GM12865 (cell line): ENCODE measurements at regions not wholly inside any gene's neighbourhood (a gene's known extent, or its start where the extent isn't known, plus 50 kb on each side); places are given as distances from the start of the nearest gene placed in this dataset.

Experiments
- DNase-seq: peaks from one replicate; pipeline ENCODE4 v3.0.0; 2010; ENCODE audit warnings: low read depth
- H3K4me3 ChIP-seq: 2 replicates; pipeline ENCODE4 v1.5.1; 2011; ENCODE audit warnings: mild to moderate bottlenecking, low read depth, low read length, control low read depth
- TF ChIP-seq, protein P1 (sequence below): IDR thresholded peaks from 2 replicates; pipeline ENCODE4 v1.5.1; 2011; ENCODE audit warnings: low read length, control low read depth, low read depth, inconsistent platforms; ENCODE audit not compliant: insufficient read depth; ENCODE audit errors: missing control alignments

DNA sequence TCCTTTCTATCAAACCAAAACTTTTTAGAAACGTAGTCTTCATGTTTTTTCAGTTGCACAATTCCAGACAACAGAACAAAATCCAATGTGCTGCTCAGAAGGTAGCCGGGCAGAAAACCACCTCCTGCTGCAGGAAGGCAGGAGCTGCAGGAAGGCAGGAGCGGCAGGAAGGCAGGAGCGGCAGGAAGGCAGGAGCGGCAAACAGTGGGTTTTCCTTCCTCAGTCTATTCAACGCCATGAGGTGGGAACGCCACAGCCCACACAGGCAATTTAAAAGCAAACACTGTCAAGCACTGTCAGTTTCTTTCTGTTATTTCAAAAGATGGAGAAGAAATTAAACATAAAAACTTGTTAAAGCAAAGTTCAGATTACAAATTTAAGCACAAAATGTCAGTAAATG lies 601.2 kb upstream of the SALL3 start:
- DNase-seq: no peak
- TF ChIP-seq, protein P1, sequence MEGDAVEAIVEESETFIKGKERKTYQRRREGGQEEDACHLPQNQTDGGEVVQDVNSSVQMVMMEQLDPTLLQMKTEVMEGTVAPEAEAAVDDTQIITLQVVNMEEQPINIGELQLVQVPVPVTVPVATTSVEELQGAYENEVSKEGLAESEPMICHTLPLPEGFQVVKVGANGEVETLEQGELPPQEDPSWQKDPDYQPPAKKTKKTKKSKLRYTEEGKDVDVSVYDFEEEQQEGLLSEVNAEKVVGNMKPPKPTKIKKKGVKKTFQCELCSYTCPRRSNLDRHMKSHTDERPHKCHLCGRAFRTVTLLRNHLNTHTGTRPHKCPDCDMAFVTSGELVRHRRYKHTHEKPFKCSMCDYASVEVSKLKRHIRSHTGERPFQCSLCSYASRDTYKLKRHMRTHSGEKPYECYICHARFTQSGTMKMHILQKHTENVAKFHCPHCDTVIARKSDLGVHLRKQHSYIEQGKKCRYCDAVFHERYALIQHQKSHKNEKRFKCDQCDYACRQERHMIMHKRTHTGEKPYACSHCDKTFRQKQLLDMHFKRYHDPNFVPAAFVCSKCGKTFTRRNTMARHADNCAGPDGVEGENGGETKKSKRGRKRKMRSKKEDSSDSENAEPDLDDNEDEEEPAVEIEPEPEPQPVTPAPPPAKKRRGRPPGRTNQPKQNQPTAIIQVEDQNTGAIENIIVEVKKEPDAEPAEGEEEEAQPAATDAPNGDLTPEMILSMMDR: no peak
- H3K4me3 ChIP-seq: no peak overlapping the region

DNA sequence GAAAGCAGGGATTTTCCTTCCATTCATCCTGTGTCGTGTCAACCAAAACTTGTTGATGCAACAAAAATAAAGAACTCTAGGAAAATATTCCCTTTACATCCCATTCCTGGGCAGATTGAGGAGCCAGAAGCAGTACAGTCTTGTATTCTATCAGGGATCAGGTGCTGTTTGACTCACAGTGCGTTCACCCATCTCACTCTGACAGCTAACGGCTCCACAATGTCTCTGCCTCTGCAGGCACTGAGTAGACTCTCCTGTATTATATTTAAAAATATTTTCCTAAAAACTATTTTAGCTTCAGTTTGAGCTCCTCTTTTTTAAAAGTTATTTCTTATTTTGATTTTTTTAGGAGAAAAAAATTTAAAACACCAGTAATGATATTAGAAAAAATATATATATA lies 600.6 kb upstream of the SALL3 start:
- DNase-seq: no peak
- TF ChIP-seq, protein P1: no peak
- H3K4me3 ChIP-seq: no peak overlapping the region

DNA sequence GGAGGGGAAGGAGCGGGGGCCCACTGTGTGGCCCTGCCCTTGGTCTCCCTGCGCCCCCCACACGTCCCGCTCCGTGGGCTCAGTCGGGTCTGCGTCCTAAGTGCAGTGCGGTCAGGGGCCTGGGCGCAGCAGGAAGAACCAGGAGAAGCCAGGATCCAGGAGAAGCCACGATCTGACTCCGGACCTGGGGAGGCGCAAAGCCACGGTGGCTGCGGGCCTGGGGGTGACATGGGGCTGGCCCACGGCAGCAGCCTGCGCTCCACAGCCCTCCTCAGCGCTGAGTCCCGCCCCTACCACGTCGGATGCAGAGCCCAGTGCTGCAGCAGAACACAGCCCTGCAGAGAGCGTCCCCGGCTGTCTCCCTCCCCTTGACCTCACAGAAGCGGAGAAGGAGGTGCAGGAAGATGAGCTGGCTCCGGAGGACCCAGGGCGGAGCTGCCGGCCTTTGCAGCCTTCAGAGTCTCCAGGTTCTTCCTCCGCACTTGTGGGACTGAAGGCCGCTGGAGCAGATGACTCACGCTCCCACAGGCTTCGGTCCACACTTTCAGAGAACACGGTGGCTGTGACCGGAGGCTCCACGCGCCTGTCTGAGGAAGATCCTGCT lies 589.2 kb upstream of the SALL3 start:
- no peak overlapping the region for H3K4me3 ChIP-seq
- TF ChIP-seq, protein P1: no peak
- DNase-seq: no peak

DNA sequence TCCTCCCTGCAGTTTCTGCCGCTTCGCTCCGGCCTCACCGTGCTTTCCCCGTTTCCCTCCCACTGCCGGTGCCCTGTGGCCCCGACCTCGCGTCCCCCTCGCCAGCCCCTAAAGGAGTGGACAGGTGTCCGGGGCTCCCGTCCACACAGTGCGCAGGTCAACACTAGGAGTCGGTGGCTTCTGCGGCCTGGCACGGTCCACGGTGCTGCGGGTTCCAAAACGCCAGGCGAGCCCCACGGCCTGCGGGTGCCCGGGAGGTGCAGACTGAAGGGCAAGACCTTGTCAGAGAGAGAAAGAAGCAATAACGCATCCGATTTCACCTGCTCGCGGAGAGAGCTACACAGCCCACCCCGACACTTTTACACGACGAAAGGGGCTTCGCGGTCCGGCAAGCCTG lies 588.7 kb upstream of the SALL3 start:
- H3K4me3 ChIP-seq: no peak overlapping the region
- TF ChIP-seq, protein P1: no peak
- no peak for DNase-seq

- no peak overlapping the region for H3K4me3 ChIP-seq
- TF ChIP-seq, protein P1: no peak
- no peak for DNase-seq
These were observed 586.3 kb upstream of the SALL3 start for GRCh38 chr18:78393086-78393862.

GRCh38 chr18:78396077-78396476 lies 583.5 kb upstream of the SALL3 start:
- TF ChIP-seq, protein P1: no peak
- no peak overlapping the region for H3K4me3 ChIP-seq
- DNase-seq: no peak
